HG03060 (cell line): ENCODE measurements at regions not wholly inside any gene's neighbourhood (a gene's known extent, or its start where the extent isn't known, plus 50 kb on each side); places are given as distances from the start of the nearest gene placed in this dataset.
"Not testable (repeated sequence)": the region's sequence is repeated elsewhere in the genome, so short reads cannot be mapped to it uniquely, and the experiment has no call there.

ENCODE experiments used
- ATAC-seq: cut with Tn5 transposase; IDR thresholded peaks from one replicate; pipeline ENCODE4 v1.9.1; 2021; ENCODE audit warnings: low read depth, moderate number of reproducible peaks; ENCODE audit not compliant: unreplicated experiment

- ATAC-seq: not testable (repeated sequence)
Measured at GRCh38 chr1:146381196-146381595, 152.4 kb upstream of the NOTCH2NLA start.

DNA sequence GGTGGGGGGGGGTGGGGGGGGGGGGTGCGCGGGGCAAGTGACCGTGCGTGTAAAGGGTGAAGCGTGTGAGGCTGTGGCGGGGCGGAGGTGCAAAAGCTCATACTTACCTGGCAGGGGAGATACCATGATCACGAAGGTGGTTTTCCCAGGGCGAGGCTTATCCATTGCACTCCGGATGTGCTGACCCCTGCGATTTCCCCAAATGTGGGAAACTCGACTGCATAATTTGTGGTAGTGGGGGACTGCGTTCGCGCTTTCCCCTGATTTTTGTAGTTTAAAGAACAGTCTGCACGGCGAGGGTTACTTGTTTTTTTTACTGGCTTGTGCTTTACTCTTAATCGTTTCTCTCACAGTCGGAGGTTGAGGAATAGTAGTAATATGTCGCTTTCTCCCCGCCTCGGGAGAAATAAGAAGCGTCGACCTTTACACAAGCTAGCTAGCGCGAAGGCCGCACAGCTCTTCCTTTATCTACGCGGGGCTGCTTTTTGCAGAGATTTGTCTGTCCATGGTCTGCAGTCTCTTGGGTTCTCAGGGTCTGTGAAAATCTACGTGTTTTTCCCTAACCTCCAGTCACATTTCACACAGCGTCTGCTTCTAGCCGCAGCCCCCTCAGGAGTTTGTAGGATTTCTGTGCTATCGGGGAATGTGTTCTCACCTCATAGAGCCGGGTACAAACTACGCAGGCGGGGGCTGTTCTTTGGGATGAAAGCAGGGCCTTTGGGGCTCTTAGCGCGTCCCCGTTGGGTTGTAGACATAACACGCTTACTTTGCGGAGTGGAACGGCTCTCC lies 148.1 kb upstream of the NOTCH2NLA start:
- ATAC-seq: peak; percentile 91

DNA sequence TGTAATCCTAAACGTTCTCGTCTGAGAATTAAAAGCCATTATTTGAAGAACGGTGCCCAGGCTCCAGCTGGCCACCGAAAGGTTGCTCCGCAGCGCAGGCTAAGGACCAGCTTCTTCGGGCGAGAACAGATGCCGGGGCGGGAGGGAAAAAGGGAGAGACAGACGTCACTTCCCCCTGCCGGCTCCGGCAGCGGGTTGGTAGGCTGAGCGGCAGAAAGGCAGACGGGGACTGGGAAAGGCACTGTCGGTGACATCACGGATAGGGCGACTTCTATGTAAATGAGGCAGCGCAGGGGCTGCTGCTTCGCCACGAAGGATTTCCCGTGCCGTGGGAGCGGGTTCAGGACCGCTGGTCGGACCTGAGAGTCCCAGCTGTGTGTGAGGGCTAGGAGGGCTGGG lies 147.5 kb upstream of the NOTCH2NLA start:
- not testable (repeated sequence) for ATAC-seq

GRCh38 chr1:146375108-146375507 lies 146.3 kb upstream of the NOTCH2NLA start:
- not testable (repeated sequence) for ATAC-seq

- ATAC-seq: not testable (repeated sequence)
Measured at GRCh38 chr1:146369940-146370339, 141.1 kb upstream of the NOTCH2NLA start.

DNA sequence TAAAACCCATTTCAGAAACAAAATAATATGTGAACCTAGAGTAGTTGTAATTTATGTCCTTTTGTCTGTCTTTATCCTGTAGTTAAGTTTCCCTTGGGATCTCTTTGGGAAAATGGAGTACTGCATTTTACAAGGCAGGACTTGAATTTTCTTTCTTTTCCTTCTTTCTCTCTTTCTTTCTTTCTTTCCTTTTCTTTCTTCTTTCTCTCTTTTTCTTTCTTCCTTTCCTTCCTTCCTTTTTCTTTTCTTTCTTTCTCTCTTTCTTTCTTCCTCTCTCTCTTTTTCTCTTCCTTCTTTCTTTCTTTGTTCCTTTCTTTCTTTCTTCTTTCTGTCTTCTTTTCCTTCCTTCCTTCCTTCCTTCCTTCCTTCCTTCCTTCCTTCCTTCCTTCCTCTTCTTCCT lies 126.6 kb upstream of the NOTCH2NLA start:
- ATAC-seq: not testable (repeated sequence)

- ATAC-seq: not testable (repeated sequence)
Measured at GRCh38 chr1:146326863-146327262, 98.0 kb upstream of the NOTCH2NLA start.

- ATAC-seq: not testable (repeated sequence)
Measured at GRCh38 chr1:146324463-146324862, 95.6 kb upstream of the NOTCH2NLA start.

- ATAC-seq: not testable (repeated sequence)
Measured at GRCh38 chr1:146323302-146323701, 94.5 kb upstream of the NOTCH2NLA start.

- ATAC-seq: not testable (repeated sequence)
Measured at GRCh38 chr1:146322893-146323292, 94.1 kb upstream of the NOTCH2NLA start.

DNA sequence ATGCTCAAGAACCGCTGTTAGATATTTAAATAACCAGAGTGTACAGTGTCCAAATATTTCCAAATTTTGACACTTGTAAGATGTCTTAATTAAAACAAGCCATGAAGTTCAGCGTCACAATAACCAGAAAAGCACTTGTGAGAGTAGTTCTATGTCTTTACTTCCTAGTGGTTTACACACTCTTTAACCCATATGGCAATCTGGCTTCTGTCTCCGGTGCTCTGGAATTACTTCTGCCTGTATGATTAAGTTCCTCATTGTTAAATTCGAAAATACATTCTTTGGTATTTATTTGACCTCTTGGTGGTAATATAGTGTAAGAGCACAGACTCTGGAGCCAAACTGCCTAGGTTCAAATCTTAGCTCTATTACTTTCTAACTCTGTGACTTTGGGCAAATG lies 89.9 kb upstream of the NOTCH2NLA start:
- ATAC-seq: not testable (repeated sequence)

DNA sequence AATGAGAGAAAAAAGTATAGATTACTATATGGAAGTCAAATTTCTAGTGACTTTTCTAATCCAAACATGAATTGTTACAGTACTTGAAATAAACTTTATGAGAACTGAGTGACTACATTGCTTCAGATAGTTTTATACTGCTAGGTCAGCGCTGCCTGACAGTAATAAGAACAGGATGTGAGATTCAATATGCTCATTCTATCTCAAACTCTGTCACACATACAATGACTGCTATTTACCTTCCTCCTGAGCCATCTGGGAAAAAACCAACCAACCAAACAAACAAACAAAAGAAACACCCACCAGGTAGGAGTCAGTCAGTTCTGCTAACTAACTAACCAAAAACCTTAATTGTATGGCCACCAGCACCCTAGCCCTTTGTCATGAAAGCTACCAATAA lies 89.0 kb upstream of the NOTCH2NLA start:
- not testable (repeated sequence) for ATAC-seq

- not testable (repeated sequence) for ATAC-seq
Measured at GRCh38 chr1:146314449-146315246, 85.8 kb upstream of the NOTCH2NLA start.

GRCh38 chr1:146310579-146310978 lies 81.8 kb upstream of the NOTCH2NLA start:
- not testable (repeated sequence) for ATAC-seq

DNA sequence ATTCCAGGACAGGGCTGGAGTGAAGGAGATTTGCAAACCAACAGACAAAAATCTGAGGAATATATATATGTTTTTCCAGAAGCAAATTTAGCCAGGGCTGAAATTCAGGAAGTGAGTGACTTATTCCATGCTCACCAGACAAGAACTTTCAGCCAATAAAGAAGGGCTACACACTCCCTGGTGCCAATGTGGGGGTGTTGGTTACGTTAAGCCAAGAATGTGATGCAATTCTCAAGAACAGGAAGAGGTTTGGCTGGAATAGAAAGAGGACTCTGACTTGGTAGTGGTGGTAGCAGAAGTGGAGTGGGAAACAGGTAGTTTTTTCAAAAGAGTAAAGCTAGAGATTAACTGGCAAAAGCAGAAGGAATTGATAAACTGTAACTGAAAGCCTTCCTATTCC lies 80.6 kb upstream of the NOTCH2NLA start:
- ATAC-seq: not testable (repeated sequence)

DNA sequence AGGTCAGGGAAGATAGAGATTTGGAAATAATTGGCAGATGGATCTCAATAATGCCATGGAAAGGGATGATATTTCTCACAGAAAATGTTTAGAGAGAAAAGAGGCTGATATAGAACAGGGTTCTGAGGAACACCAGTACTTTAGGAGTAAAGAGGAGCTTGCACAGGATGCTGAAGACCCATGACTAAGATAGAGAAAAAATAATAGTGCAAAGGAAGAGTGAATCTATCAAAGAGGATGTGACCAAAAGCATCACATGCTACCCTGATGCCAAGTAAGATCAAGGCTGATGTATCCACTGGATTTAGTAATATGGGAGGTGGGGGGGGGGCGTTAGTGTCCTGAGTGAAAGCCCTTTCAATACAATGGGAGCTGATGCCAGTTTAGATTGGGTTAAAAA lies 80.1 kb upstream of the NOTCH2NLA start:
- ATAC-seq: not testable (repeated sequence)

- ATAC-seq: not testable (repeated sequence)
Measured at GRCh38 chr1:146308152-146308551, 79.3 kb upstream of the NOTCH2NLA start.

DNA sequence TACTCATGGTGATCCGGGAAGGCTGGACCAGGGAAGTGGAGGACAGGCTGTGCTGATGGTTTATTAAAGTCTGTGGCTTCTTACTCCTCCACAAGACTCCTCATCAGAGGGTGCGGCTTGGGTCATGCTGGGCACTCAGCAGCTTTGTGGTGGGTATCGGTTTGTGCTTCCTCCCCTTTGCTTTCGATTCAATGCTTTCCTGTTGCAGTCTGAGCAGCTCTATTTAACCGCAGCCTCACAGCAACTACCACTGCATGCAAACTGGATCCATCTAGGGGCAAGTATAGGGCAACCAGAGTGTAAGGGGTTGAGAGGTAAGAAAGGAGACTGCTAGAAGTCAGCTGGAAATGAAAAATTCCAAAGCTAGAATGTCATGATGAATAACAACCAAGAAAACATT lies 78.8 kb upstream of the NOTCH2NLA start:
- peak; percentile 89 for ATAC-seq

DNA sequence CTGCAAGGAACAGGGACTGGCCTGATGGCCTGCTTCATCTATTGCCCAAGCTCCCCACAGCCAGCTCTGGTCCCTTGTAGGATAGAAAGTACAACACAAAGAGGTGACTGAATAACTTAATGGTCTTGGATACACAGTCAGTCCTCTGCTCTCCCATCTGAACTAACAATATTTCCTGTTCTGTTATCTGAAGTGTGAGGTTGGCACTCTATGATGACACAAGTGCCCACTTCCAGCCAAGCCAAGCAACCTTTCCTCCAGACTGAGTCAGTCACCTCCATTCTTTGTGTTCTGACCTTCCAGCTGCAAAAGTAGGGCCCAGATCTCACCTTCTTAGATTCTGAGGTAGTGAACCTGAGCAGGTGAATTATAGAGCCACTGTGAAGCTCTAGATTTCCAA lies 77.8 kb upstream of the NOTCH2NLA start:
- not testable (repeated sequence) for ATAC-seq

DNA sequence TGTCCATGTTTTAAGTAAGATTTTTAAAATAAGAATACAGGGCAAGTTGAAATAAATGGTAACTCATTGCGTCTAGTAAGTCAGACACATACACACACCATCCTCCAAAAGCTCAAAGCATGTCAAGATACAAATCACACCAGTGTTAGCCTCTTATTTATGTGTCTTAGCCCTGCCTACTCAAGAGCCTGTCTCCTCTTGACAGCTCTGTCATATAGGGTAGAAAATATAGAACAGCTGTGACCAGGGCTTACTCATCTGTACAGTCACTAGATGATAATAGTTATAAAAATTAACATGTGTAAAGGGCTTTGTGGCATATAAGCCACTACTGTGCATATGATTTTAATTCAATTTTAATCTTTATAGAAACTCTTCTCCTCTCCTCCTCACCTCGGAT lies 76.6 kb upstream of the NOTCH2NLA start:
- ATAC-seq: not testable (repeated sequence)

GRCh38 chr1:146298575-146298897 lies 69.7 kb upstream of the NOTCH2NLA start:
- peak; percentile 67 for ATAC-seq
